ENCODE measurements at regions not wholly inside any gene's neighbourhood (a gene's known extent, or its start where the extent isn't known, plus 50 kb on each side); places are given as distances from the start of the nearest gene placed in this dataset.

- TF ChIP-seq POLR2A (IDR thresholded peaks at IDR 0.05; ENCODE audit: borderline replicate concordance, extremely low read depth, insufficient read depth, insufficient read length), result no peak
- TF ChIP-seq POLR2AphosphoS5 (IDR thresholded peaks at IDR 0.05; ENCODE audit: low read depth, low read length), result no peak
- TF ChIP-seq SP1 (IDR thresholded peaks at IDR 0.05; ENCODE audit: low read depth), result no peak
- no peak for TF ChIP-seq CTCF (IDR thresholded peaks at IDR 0.05 in 2 of 3, conservative IDR thresholded peaks at IDR 0.05 in 1 of 3; ENCODE audit: borderline replicate concordance in 1 of 3, insufficient read depth in 1 of 3, low read depth in 2 of 3, low read length in 2 of 3)
- TF ChIP-seq CEBPB (IDR thresholded peaks at IDR 0.05; ENCODE audit: low read depth), result no peak
Measured at GRCh38 chr13:85638265-85638664, 161.0 kb downstream of the SLITRK6 start.

All from HCT116 (cell line).